IMR-90 (cell line): ENCODE measurements at regions not wholly inside any gene's neighbourhood (a gene's known extent, or its start where the extent isn't known, plus 50 kb on each side); places are given as distances from the start of the nearest gene placed in this dataset.

Experiments
- ATAC-seq: fragments of 200-7000 bp; cut with Tn5 transposase; 2 replicates; pipeline ENCODE4 v1.9.1; 2020; ENCODE audit warnings: low read depth, mild to moderate bottlenecking, moderate library complexity
- BruUV-seq: library from RNA; stranded (reverse); fragments of 400-500 nt; replicated peaks from 2 replicates; lab custom pipeline; 2021; lab: Mats Ljungman, UMichigan
- CTCF ChIA-PET: fragments of 300-600 bp; formaldehyde crosslinking; extraction: SDS; loops from one replicate; lab custom pipeline; 2021; ENCODE audit warnings: antibody characterized with exemption; lab: Yijun Ruan, JAX
- POLR2A ChIA-PET: fragments of 300-600 bp; sonication (Branson Sonifier 250); formaldehyde crosslinking; loops from one replicate; lab custom pipeline; 2022; ENCODE audit warnings: antibody characterized with exemption; ENCODE audit not compliant: unreplicated experiment; lab: Charles Lee
- DNase-seq: peaks from one replicate; pipeline ENCODE4 v3.0.0; 2013
- H2AFZ ChIP-seq: replicated peaks from 2 replicates; pipeline ENCODE3; 2013; ENCODE audit warnings: low read length, mild to moderate bottlenecking; ENCODE audit not compliant: poor library complexity
- H2AK5ac ChIP-seq: 2 replicates; pipeline ENCODE4 v1.6.1; 2013; ENCODE audit warnings: low read depth, low read length, inconsistent platforms
- H2AK9ac ChIP-seq: replicated peaks from 2 replicates; pipeline ENCODE3; 2013; ENCODE audit warnings: mild to moderate bottlenecking, low read depth, low read length, moderate library complexity; ENCODE audit not compliant: poor library complexity
- H2BK120ac ChIP-seq: 2 replicates; pipeline ENCODE4 v1.6.1; 2013; ENCODE audit warnings: low read depth, low read length, inconsistent platforms
- H2BK15ac ChIP-seq: 3 replicates; pipeline ENCODE4 v1.6.1; 2013; ENCODE audit warnings: low read depth, low read length, inconsistent platforms
- H2BK20ac ChIP-seq: 2 replicates; pipeline ENCODE4 v1.6.1; 2013; ENCODE audit warnings: low read depth, mild to moderate bottlenecking, inconsistent platforms, low read length, moderate library complexity
- H2BK5ac ChIP-seq: 2 replicates; pipeline ENCODE4 v1.6.1; 2013; ENCODE audit warnings: mild to moderate bottlenecking, low read depth, low read length, inconsistent platforms; ENCODE audit not compliant: poor library complexity, severe bottlenecking
- H3K14ac ChIP-seq: replicated peaks from 2 replicates; pipeline ENCODE4 v1.6.1; 2013; ENCODE audit warnings: low read depth, low read length, inconsistent platforms
- H3K18ac ChIP-seq: 2 replicates; pipeline ENCODE4 v1.6.1; 2013; ENCODE audit warnings: low read depth, low read length, control low read depth
- H3K23ac ChIP-seq: 2 replicates; pipeline ENCODE4 v1.6.1; 2013; ENCODE audit warnings: low read depth, low read length, inconsistent platforms
- H3K27ac ChIP-seq: 2 replicates; pipeline ENCODE4 v1.5.1; 2013; ENCODE audit warnings: mild to moderate bottlenecking, control low read depth, low read length; ENCODE audit not compliant: insufficient read depth
- H3K27me3 ChIP-seq: 2 replicates; pipeline ENCODE4 v1.6.1; 2013; ENCODE audit warnings: low read length; ENCODE audit not compliant: control insufficient read depth, insufficient read depth
- H3K36me3 ChIP-seq: 2 replicates; pipeline ENCODE4 v1.6.1; 2013; ENCODE audit warnings: low read length, mixed read lengths; ENCODE audit not compliant: control insufficient read depth, insufficient read depth
- H3K4ac ChIP-seq: 2 replicates; pipeline ENCODE4 v1.6.1; 2013; ENCODE audit warnings: low read depth, low read length, inconsistent platforms
- H3K4me1 ChIP-seq: 2 replicates; pipeline ENCODE4 v1.6.1; 2013; ENCODE audit warnings: low read length, mixed read lengths; ENCODE audit not compliant: control insufficient read depth, insufficient read depth
- H3K4me2 ChIP-seq: 2 replicates; pipeline ENCODE4 v1.6.1; 2013; ENCODE audit warnings: low read depth, mild to moderate bottlenecking, control low read depth, low read length, moderate library complexity
- H3K4me3 ChIP-seq: 2 replicates; pipeline ENCODE4 v1.5.1; 2013; ENCODE audit warnings: low read depth, mild to moderate bottlenecking, control low read depth, low read length, moderate library complexity; ENCODE audit not compliant: insufficient read depth
- H3K56ac ChIP-seq: 2 replicates; pipeline ENCODE4 v1.6.1; 2013; ENCODE audit warnings: low read length, inconsistent platforms; ENCODE audit not compliant: insufficient read depth; ENCODE audit errors: extremely low read depth
- H3K79me1 ChIP-seq, 2 experiments: 2 replicates each; pipeline ENCODE4 v1.6.1; 2013; ENCODE audit warnings: low read length in 2 of 2, inconsistent platforms in 1 of 2, low read depth in 1 of 2
- H3K9ac ChIP-seq: 2 replicates; pipeline ENCODE4 v1.6.1; 2013; ENCODE audit warnings: low read depth, low read length, control low read depth
- H3K9me1 ChIP-seq: 2 replicates; pipeline ENCODE4 v1.6.1; 2013; ENCODE audit warnings: low read length, inconsistent platforms; ENCODE audit not compliant: insufficient read depth
- H3K9me3 ChIP-seq: 2 replicates; pipeline ENCODE4 v1.6.1; 2013; ENCODE audit warnings: low read length; ENCODE audit not compliant: control insufficient read depth, insufficient read depth
- H4K20me1 ChIP-seq: 2 replicates; pipeline ENCODE4 v1.6.1; 2013; ENCODE audit warnings: low read length, inconsistent platforms; ENCODE audit not compliant: insufficient read depth
- H4K5ac ChIP-seq: 2 replicates; pipeline ENCODE4 v1.6.1; 2013; ENCODE audit warnings: mild to moderate bottlenecking, low read depth, low read length, control low read depth
- H4K8ac ChIP-seq, 2 experiments: 2 replicates each; pipeline ENCODE4 v1.6.1; 2013; ENCODE audit warnings: low read depth in 2 of 2, low read length in 2 of 2, control low read depth in 1 of 2, inconsistent platforms in 1 of 2
- H4K91ac ChIP-seq: 2 replicates; pipeline ENCODE4 v1.6.1; 2013; ENCODE audit warnings: low read depth, low read length, inconsistent platforms; ENCODE audit not compliant: insufficient read depth
- CEBPB ChIP-seq: IDR thresholded peaks from 2 replicates; pipeline ENCODE4 v1.6.1; 2012; ENCODE audit warnings: low read depth, low read length, improper control_type of control experiment
- CHD1 ChIP-seq: IDR thresholded peaks from 2 replicates; pipeline ENCODE4 v1.6.1; 2012; ENCODE audit warnings: low read depth, low read length, improper control_type of control experiment
- CTCF ChIP-seq: conservative IDR thresholded peaks from 2 replicates; pipeline ENCODE4 v1.5.1; 2012; ENCODE audit warnings: mild to moderate bottlenecking, low read depth, low read length, improper control_type of control experiment
- MAFK ChIP-seq: IDR thresholded peaks from 2 replicates; pipeline ENCODE4 v1.6.1; 2012; ENCODE audit warnings: low read depth, low read length, improper control_type of control experiment
- MAZ ChIP-seq: IDR thresholded peaks from 2 replicates; pipeline ENCODE4 v1.6.1; 2012; ENCODE audit warnings: low read depth, mild to moderate bottlenecking, low read length, improper control_type of control experiment, moderate library complexity, borderline replicate concordance
- MXI1 ChIP-seq: IDR thresholded peaks from 2 replicates; pipeline ENCODE4 v1.6.1; 2012; ENCODE audit warnings: low read depth, mild to moderate bottlenecking, low read length, moderate library complexity, borderline replicate concordance
- NFE2L2 ChIP-seq: fragments of 150-350 bp; IDR thresholded peaks from 2 replicates; pipeline ENCODE4 v1.6.1; 2016; ENCODE audit warnings: low read depth, mild to moderate bottlenecking, low read length
- RAD21 ChIP-seq: IDR thresholded peaks from 2 replicates; pipeline ENCODE4 v1.6.1; 2012; ENCODE audit warnings: low read length, improper control_type of control experiment
- RCOR1 ChIP-seq: IDR thresholded peaks from 2 replicates; pipeline ENCODE4 v1.6.1; 2012; ENCODE audit warnings: mild to moderate bottlenecking, low read length, improper control_type of control experiment; ENCODE audit not compliant: insufficient replicate concordance
- RFX5 ChIP-seq: IDR thresholded peaks from 2 replicates; pipeline ENCODE4 v1.8.0; 2012; ENCODE audit warnings: low read depth, mild to moderate bottlenecking, low read length, moderate library complexity
- SMC3 ChIP-seq: fragments of 150-350 bp; IDR thresholded peaks from 2 replicates; pipeline ENCODE4 v1.6.1; 2016; ENCODE audit warnings: low read depth, mild to moderate bottlenecking, antibody characterized with exemption, low read length, moderate library complexity
- USF2 ChIP-seq: fragments of 150-350 bp; IDR thresholded peaks from 2 replicates; pipeline ENCODE4 v1.6.1; 2017; ENCODE audit warnings: mild to moderate bottlenecking, antibody characterized with exemption, low read length, low read depth
- WGBS, 2 experiments: methylation state at CpG; one replicate each; pipeline versions ENCODE4 v1.1.5 to v1.1.7; 2013; ENCODE audit warnings: missing lambda C conversion rate in 2 of 2; ENCODE audit not compliant: insufficient read length in 1 of 2; ENCODE audit errors: extremely low coverage in 2 of 2; 5-methylcytosine and 5-hydroxymethylcytosine counted together
- dilution Hi-C: fragments of 300-500 bp; cut with HindIII; formaldehyde crosslinking; loops from one replicate; pipeline ENCODE4 v1.14.3; 2018; ENCODE audit warnings: low sequenced_read_pairs; ENCODE audit not compliant: unreplicated experiment
- in situ Hi-C: fragments of 300-500 bp; cut with MboI; formaldehyde crosslinking; loops from 3 replicates; pipeline ENCODE4 v1.14.3; 2019; ENCODE audit warnings: low sequenced_read_pairs, inconsistent platforms, mixed read lengths
- intact Hi-C: fragments of 100-400 bp; cut with micrococcal nuclease; formaldehyde crosslinking; loops from 2 replicates; pipeline ENCODE4 v1.10.0; 2022

GRCh38 chr10:117685431-117685830 lies 142.9 kb downstream of the EMX2 start:
- WGBS, 2 experiments = 54% methylated on average over 2 of the region's 3 CpGs; no CpG with 5 or more reads in 1 of the 2 experiments
- no peaks in the 10 kb centered on the region for H4K20me1 ChIP-seq
- no peak for TF ChIP-seq SMC3
- no peak for TF ChIP-seq MAZ
- TF ChIP-seq CTCF = no peak
- TF ChIP-seq NFE2L2 = no peak
- TF ChIP-seq CEBPB = no peak
- TF ChIP-seq RFX5 = no peak
- no peak for TF ChIP-seq MAFK
- no peak for TF ChIP-seq CHD1
- no peak for TF ChIP-seq MXI1
- no peak for TF ChIP-seq RAD21
- no peak for TF ChIP-seq USF2
- TF ChIP-seq RCOR1 = no peak
- no peaks in the 10 kb centered on the region for H3K79me1 ChIP-seq
- H2AFZ ChIP-seq = no peak overlapping the region
- H2BK120ac ChIP-seq = no peak overlapping the region
- in situ Hi-C loops = no loop called here
- H3K9me3 ChIP-seq = peaks cover 36% of the 10 kb centered on the region; the same call in 1 of the 2 replicates
- H2AK9ac ChIP-seq = no peak overlapping the region
- no peak overlapping the region for H2BK15ac ChIP-seq
- no peak overlapping the region for H2BK20ac ChIP-seq
- no peak overlapping the region for H4K8ac ChIP-seq
- H3K4me1 ChIP-seq = no peaks in the 10 kb centered on the region
- BruUV-seq = no TSS peak
- no peak overlapping the region for H3K4ac ChIP-seq
- H3K4me2 ChIP-seq = no peak overlapping the region
- H3K4me3 ChIP-seq = no peak overlapping the region
- no peak overlapping the region for H3K27ac ChIP-seq
- POLR2A ChIA-PET = no interaction called here
- dilution Hi-C loops = no loop called here
- CTCF ChIA-PET = no interaction called here
- no peaks in the 10 kb centered on the region for H3K36me3 ChIP-seq
- H2AK5ac ChIP-seq = no peak overlapping the region
- DNase-seq (no peak), ATAC-seq (no peak)
- H3K27me3 ChIP-seq = no peaks in the 10 kb centered on the region
- no peak overlapping the region for H2BK5ac ChIP-seq
- no peaks in the 10 kb centered on the region for H3K9me1 ChIP-seq
- no peak overlapping the region for H4K91ac ChIP-seq
- no peak overlapping the region for H3K56ac ChIP-seq
- no peak overlapping the region for H3K9ac ChIP-seq
- H3K18ac ChIP-seq = no peak overlapping the region
- no peak overlapping the region for H4K5ac ChIP-seq
- no peak overlapping the region for H3K14ac ChIP-seq
- intact Hi-C loops = no loop called here
- no peak overlapping the region for H3K23ac ChIP-seq
